SK-N-DZ (cell line): ENCODE measurements at regions not wholly inside any gene's neighbourhood (a gene's known extent, or its start where the extent isn't known, plus 50 kb on each side); places are given as distances from the start of the nearest gene placed in this dataset.
"Not testable (repeated sequence)": the region's sequence is repeated elsewhere in the genome, so short reads cannot be mapped to it uniquely, and the experiment has no call there.

Experiments
- DNase-seq: peaks from one replicate; pipeline ENCODE4 v3.0.0-alpha.2; 2015; ENCODE audit warnings: low spot score

- DNase-seq, result no peak
Observed at GRCh38 chr11:121901886-121902285, 214.1 kb downstream of the BLID start.

- not testable (repeated sequence) for DNase-seq
Observed at GRCh38 chr11:121901417-121901816, 214.6 kb downstream of the BLID start.

- DNase-seq, result no peak
Observed at GRCh38 chr11:121899520-121899919, 216.5 kb downstream of the BLID start.

GRCh38 chr11:121898903-121899302 lies 217.1 kb downstream of the BLID start:
- no peak for DNase-seq

GRCh38 chr11:121895919-121896318 lies 220.1 kb downstream of the BLID start:
- no peak for DNase-seq

GRCh38 chr11:121894581-121894980 lies 221.4 kb downstream of the BLID start:
- DNase-seq, result no peak

- no peak for DNase-seq
Observed at GRCh38 chr11:121892863-121893262, 223.2 kb downstream of the BLID start.

GRCh38 chr11:121892131-121892681 lies 223.8 kb downstream of the BLID start:
- no peak for DNase-seq

GRCh38 chr11:121890946-121891515 lies 225.0 kb downstream of the BLID start:
- DNase-seq, result no peak

- no peak for DNase-seq
Observed at GRCh38 chr11:121890377-121890776, 225.6 kb downstream of the BLID start.

- no peak for DNase-seq
Observed at GRCh38 chr11:121889931-121890330, 226.1 kb downstream of the BLID start.

- no peak for DNase-seq
Observed at GRCh38 chr11:121889186-121889585, 226.8 kb downstream of the BLID start.

GRCh38 chr11:121887976-121888557 lies 227.9 kb downstream of the BLID start:
- DNase-seq, result no peak

GRCh38 chr11:121887569-121887968 lies 228.4 kb downstream of the BLID start:
- DNase-seq, result no peak

- no peak for DNase-seq
Observed at GRCh38 chr11:121886996-121887395, 229.0 kb downstream of the BLID start.

GRCh38 chr11:121886005-121886734 lies 229.8 kb downstream of the BLID start:
- no peak for DNase-seq

- no peak for DNase-seq
Observed at GRCh38 chr11:121884626-121885025, 231.4 kb downstream of the BLID start.

GRCh38 chr11:121881806-121882205 lies 234.2 kb downstream of the BLID start:
- no peak for DNase-seq

GRCh38 chr11:121877152-121877551 lies 238.9 kb downstream of the BLID start:
- DNase-seq, result no peak

GRCh38 chr11:121873766-121874165 lies 242.2 kb downstream of the BLID start:
- no peak for DNase-seq

GRCh38 chr11:121872356-121872755 lies 243.7 kb downstream of the BLID start:
- no peak for DNase-seq

- no peak for DNase-seq
Observed at GRCh38 chr11:121870206-121871045, 245.6 kb downstream of the BLID start.
